Right lung (tissue), 2 donors: ENCODE measurements at regions not wholly inside any gene's neighbourhood (a gene's known extent, or its start where the extent isn't known, plus 50 kb on each side); places are given as distances from the start of the nearest gene placed in this dataset.

Experiments
- DNase-seq, 2 donors: peaks; one replicate each; pipeline ENCODE4 v3.0.0-alpha.2; 2013

DNA sequence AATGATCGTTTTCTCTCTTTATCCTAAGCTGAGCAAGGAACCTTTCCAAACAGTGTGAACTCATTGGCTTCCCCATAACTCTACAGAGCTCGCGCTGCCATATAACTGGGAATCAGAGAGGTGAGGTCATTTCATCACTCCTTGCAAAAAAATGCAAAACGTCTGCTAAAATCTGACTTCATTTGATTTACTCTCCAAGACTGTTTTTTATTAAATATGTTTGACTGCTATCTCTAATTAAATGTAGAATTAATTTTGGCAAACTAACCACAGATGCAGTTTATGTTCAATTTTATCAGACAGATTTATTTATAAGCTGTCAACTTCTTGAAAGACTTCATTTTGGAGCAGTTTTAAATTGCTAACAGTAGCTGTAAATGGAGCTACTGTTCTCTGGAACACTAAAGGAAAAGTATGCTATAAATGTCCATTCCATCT is 131.6 kb upstream of the SOX5 start:
- DNase-seq: no peak

DNA sequence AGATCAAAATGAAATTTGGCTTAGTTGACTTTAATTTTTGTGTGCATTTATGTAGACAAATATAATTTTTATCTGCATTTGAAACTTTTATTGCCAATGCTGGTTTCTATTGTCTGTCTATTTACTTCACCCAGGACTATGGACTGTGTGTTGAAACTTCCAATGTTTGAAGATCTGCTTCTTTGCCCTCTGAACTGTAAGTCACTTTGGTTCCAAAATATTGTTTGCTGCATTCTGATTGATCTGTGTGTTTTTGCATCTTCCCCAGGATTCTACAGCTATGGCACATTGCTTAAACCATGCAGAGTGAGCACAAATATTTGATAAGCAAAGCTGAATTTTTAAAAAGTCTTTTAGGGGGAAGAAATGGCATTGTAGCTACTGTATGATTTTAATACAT is 131.0 kb upstream of the SOX5 start:
- DNase-seq: no peak

DNA sequence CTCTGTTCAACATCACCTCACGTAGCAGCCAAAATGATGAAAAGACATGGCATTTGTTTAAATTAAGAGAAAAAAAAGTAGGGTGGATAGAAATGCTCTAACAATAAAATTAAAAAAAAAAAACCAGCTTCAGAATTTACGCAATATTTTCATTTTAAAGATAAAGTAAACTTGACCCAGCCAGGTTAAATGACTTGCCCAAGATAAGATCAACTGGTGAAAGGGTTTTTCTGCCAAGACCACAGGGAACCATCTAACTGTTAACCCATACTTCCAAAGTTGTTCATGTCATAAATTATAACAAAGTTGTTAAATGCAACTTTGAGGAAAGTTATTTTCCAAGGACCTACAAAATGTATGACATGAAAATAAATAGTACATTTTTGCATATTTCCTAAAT is 129.6 kb upstream of the SOX5 start:
- no peak for DNase-seq

DNA sequence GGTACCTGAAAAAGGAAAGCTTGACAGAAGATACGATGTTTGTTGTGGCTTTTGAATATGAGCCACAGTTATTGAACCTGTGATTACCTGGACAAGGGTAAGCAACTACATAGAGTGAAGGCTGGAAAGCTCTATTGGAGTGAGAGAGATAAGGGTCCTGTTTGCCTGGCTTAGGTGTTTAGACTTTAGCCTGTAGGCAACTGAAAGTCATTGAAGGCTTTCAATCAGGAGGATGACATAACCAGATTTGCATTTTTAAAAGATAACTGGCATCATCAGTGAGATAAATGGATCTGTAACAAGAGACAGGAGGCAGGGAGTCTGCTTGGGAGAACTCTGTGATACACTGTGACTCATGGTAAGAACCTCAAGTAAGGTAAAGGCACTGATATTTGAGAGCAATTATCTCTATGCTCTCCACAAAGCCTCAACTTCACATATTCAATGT is 128.9 kb upstream of the SOX5 start:
- DNase-seq: no peak

DNA sequence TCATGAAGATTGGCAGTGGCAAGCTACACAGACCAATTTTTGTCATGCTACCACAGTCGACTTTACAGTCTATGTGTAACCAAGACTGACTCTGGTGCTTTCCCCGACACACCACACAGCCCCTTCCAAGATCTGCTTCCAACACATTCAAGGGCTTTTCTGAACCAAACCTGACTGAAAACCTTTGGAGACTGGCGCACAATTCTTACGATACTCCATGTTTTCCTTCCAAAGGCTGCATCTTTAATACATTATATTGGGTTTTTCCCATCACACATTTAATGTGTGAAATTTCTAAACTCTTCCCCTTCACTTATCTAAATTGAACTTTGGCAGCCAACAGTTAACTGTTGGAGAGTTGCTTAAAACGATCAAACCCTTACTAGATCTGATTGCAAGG is 127.7 kb upstream of the SOX5 start:
- DNase-seq: no peak

DNA sequence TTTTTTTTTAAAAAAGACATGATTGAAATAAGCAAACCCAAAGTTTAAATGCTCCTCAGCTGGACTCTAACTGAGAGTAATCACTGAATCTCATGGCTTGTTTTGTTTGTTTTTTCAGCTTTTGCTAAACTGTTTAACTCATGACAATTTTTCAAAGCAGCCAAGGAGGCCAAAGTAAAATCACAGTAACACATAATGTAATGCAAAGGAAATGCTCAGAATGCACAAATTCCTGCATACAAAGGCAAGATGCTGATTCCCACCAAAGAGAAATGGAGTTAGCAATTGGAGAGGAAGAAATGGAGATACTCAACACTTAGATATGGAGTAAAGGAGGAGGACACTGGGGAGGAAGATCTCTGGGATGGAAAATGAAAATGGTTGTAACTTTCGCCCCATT is 126.2 kb upstream of the SOX5 start:
- no peak for DNase-seq

DNA sequence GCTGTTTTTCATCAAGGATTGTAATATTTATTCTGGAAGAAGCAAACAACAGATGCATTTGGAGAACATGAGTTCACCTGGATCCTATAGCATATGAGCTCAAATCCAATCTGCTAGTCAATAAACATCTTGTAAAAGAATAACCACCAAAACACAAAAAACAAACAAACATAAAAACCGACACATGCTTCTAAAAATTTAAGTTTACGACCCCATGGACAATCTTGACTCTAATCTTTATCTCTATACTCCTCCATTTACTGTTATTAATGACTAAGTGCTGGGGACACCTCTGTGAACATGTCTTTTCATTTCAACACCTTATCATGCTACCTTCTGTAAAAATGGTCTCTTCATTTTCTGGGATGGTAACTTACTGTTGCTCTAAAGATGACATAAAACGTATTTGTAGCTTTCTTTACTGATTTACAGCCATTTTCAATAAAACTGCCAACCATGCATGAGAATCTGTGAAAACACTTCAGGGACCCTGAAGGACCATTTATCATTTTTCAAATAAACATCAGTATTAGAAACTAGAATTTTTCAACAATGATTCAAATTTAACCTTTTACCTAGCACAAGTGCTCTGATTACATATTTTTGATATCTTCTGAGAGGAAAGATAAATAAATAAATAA is 123.8 kb upstream of the SOX5 start:
- DNase-seq: no peak

DNA sequence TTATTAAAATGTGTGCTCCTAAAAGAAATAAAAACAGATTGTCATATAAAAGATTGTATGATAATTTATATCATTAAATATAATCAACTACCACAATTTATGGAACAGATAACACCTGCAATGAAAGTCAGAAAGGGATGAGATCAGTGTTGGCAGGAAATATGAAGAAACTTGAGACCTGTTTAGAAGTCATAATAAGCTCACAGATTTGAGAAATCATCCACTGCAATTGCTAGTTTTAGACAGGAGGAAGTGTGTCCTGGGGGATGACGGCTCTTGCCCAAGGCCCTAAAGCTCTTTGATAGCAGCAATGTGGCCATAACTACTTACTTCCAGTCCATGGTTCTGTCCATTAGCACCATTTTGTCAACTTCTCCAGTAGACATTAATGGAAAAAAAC is 122.8 kb upstream of the SOX5 start:
- no peak for DNase-seq

DNA sequence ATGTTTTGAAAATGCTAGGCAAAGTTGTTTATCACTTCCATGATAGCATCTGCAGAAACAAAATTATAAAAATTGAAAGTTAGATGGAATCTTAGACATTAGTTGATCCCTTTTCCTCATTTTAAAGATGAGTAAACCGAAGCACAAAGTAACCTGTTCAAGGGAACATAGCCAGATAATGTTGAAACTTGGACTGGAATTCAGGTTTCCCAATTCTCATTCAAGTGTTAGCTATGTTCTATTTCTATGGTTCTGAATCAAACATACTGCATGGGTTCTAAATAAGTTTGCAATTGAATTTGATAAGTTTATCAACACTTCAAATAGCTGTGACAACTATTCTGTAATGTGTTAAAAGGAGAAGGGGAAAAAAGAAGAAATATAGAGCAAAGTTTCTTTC is 122.4 kb upstream of the SOX5 start:
- DNase-seq: no peak

DNA sequence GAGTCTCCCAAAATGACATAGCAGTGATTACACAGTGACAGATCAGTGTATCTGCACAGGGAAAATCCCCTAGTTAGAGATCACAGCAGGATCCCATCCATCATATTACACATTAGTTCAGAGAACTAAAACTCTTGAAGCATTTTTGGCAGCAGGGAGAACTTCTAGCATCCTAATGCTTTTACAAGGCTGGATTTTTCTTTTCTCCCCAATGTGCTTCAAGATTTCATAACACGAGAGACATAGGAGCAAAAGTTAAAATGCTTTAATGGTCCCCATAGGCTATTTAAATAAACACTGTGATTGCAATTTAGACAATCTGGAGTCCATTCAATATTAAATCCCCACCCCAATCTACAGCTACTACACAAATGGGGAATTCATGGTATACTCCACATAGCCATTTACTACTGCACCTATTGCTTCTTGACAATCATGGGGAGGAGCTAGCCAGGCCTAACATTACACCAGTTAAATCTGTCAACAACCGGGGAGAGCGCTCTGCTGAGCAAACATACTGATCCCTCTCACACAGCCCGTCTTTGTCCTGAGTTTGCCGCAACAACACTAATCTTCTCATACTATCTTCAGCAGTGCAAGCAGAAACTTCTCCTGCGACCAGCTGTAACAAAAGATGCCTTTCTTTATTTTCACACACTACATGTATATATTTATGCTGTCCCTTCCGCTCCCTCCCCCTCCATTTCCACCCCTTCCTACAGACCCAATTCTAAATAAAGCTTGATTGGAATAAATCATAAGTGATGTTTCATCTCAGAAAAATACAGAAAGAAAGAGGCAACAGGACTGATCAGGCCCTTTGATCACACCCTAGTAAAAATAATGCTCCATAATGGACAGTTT is 120.3 kb upstream of the SOX5 start:
- peak; percentile 38 to 44 for DNase-seq

DNA sequence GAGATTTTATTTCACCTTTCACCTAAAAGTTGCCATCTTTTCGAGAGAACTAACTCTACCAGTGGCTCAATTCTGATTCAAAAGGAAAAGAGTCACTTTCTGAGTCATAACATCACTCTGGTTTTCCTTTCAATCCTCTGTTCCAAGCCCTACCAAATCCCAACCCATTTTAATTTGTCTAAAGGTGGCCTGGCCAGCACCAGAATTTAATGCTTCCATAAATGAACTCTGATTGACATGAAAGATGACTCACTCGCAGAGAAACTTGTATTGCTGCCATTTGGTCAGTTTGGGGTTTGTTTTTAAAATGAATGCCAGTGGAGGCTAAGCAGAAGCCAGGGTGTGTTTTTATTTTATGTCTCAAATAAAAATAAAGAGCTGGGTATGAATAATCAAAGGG is 117.4 kb upstream of the SOX5 start:
- DNase-seq: no peak

DNA sequence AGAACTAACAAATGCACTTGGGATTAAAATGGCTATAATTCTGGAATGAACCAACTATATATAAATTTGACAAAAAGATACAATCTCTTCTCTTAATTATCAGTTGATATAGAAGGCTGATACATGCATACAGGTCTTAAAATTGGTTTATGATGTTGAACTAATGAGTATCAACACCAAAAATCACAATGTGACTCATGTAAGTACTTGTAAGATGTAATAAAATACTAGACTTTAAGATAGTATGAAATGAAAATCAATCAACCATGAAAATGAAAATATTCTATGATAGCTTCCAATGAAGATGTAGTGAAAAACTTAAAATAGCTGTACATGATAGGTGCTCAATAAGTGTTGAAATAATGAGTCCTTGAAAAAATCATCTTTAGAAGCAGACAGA is 116.6 kb upstream of the SOX5 start:
- no peak for DNase-seq

DNA sequence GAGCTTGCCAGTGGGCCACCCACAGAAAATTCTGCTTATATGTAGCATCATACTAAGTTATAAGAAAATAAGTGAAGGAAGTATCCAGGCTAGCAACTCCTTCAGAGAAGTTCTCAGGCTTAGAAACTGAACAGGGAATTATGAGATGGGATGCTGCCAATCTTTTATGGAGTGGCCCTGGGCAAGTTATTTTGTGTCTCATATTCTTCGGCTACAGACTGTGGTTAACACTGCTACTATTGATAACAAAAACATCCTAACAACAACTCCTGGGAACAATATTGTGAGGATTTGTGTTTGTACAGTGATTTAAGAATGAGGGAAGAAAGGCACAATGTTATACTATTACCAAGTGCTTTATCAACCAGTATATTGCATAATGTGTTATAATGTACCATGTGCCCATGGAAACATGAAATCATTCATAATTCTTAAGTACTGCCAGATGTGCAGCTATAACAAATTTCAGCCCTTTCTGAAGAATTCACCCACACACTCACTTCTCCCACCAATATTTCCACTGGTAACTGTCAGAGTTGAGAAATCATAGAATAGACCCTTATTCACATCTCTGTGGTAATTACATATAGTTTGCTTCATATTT is 113.3 kb upstream of the SOX5 start:
- no peak for DNase-seq

DNA sequence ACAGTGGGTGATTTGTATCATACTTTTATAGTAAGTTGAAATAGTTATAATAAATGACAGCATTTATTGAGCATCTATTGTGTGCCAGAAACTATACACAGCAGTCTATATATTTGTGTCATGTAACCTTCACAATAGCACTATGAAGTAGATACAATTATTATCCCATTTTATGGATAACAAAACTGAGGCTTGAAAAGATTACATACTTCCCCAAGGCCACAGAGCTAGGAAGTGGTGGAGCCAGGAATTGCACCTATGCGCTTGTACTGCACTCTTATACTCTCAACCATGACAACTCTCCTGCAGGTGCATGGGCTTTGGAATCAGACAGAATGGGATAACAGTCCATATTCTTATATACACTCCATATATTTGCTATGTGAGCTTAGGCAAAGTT is 110.6 kb upstream of the SOX5 start:
- no peak for DNase-seq

DNA sequence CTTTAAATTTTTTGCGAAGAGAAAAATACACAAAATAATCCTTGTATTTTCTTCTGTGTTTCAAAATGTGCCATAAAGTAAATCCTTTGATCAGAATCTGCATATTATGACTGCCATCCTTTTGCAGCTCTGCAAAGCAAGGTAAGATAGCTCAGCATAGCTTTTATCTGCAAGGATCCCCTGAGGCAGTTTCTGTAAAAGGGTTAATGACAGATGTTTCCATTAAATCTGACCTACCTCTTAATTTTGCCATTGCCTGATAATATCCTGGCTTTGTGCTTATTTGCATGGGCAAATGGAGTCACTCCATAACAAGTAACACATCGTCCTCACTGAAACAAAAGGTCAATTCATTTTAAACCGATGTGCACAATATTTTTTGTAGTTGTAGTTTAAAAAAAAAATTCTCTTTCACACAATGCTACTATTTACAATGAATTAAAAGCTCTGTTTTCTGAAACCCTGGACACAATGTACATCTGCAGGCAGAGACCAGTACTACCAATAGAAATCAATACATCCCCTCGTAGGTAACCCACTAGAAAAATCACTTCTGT is 108.5 kb upstream of the SOX5 start:
- no peak for DNase-seq

DNA sequence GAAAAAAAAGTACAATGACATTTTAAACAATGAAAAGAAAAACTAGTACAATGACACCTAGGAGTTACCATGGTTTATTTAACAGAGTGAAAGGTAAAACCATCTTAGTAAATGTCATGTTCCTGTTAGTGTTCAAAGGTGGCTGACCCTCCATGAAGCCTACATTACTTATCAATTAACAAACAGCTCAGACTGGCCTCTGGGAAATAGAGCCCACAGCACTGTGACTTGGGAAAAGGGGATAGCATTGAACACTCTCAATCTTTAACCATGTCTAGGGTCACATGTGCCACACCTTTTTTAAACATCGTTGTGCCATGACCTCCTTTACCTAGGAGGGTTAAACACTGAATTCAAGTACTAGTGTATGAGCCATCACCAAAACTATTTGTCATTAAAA is 106.3 kb upstream of the SOX5 start:
- no peak for DNase-seq

DNA sequence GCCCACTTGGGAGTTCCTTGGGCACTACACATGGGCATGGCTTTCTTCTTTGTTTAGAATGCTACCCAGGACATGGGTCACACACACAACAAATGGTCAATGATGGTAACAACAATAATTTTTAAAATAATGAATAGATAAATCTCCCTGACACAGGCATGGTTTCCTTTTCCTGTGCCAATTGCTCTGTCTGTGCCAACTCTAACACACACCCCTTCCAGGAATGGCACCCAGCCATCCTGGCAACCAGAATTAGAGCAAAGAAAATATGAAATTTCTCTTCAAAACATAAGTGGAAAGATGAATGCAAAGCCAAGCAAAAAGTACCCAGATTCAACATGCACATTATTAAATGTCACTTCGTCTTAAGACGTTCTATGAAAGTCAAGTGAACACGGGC is 104.9 kb upstream of the SOX5 start:
- DNase-seq: no peak

DNA sequence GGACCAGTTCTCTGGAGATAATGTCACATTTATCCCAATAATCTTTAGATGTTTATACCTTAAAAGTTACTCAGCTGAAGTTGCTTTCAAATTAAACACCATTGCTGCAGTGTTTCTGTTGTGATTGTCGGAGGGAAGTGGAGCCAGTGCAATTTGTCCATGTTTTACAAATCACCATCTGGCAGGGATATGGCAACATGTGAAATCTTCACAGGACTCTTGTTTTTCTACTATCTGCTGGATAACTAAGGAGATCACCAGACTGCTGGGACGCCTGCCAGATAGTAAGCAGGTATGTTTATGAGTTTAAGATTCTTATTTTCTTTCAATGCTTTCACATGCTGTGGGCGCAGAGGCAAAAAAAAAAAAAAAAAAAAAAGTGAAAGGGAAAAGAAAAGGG is 100.3 kb upstream of the SOX5 start:
- DNase-seq: no peak

DNA sequence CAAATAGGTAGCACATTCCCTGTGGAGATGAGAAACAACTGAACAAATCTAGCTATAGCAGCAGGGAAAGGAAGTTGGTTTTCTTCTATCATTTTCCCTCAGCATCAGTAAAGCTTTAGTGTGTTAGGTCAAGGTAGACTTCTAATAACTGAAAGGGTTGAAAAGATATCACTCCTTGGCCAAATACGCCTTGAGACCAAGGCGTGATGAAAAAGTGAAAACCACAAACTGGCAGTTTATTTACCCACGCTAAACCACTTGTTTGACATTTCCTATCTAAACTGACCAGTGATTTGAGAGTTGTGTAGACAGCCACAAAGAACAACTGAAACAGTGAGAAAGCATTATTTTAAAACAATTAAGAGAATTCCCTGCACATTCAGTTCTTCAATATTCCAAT is 99.6 kb upstream of the SOX5 start:
- DNase-seq: no peak

DNA sequence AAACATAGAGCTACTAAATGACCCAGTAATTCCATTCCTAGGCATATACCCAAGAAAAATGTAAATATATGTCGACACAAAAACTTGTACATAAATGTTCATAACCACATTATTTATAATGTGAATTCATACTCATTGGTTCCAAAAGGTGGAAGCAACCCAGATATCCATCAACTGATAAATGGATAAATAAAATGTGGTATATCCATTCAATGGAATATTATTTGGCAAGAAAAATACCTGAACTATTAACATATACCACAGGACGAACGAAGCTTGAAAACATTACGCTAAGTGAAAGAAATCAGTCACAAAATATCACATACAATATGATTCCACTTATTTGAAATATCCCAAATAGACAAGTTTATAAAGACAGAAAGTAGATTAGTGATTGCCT is 99.0 kb upstream of the SOX5 start:
- DNase-seq: no peak

DNA sequence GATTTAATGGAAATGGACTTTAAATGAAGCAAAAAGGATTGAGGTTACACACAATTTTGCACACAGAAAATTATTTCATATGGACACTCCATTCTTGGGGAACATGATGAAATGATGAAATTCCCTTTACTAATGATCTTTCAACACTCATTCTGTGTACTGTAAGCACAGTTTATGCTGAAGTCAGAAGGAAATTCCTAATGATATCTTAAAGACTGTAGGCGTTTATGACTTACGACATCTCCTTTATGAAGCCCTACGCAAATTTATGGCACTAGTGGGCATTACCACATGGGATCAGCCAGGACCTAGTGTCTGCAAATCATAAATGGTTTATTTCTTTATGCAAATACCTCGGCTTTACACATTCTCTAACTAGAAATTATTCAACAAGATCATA is 97.9 kb upstream of the SOX5 start:
- no peak for DNase-seq

DNA sequence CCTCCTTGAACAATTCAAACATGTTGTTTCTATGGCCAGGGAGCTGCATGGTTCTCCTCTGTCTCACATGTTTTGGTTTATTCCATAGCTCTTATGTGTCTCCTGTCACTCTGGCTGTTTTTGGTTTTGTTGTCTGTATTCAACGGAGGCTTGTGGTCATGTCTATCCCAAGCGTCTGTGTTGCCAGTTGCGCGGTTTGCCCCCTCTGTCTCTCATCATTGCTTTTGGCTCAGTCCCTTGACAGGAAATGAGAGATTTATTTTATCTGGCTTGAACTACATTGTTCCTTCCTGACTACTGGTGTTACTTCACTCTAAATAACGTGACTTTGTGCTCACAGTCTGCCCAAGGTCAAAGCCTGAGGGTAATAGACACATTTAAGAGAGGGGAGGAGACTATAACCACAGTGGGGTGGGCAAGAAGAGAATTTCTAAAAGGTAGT is 96.4 kb upstream of the SOX5 start:
- no peak for DNase-seq
